Testis (tissue), 2 donors: ENCODE measurements at regions not wholly inside any gene's neighbourhood (a gene's known extent, or its start where the extent isn't known, plus 50 kb on each side); places are given as distances from the start of the nearest gene placed in this dataset.

ENCODE experiments used
- CTCF ChIP-seq, 3 experiments: fragments of 450-650 bp in 2 of 3; fragments of 200-600 bp in 1 of 3; sonication (generic) in 1 of 3; IDR thresholded peaks; one replicate each; pipeline ENCODE4 v1.5.1; 2016 to 2019; ENCODE audit warnings: antibody characterized with exemption in 3 of 3, mild to moderate bottlenecking in 2 of 3, moderate library complexity in 1 of 3
- POLR2A ChIP-seq: fragments of 450-650 bp; IDR thresholded peaks from one replicate; pipeline ENCODE4 v1.6.1; 2017; ENCODE audit warnings: antibody characterized with exemption, mild to moderate bottlenecking, moderate library complexity

- TF ChIP-seq CTCF (IDR thresholded peaks at IDR 0.05) (no peak), POLR2A (no peak)
Observed at GRCh38 chr4:92184566-92184965, 119.2 kb upstream of the GRID2 start.
